GM23248 (cell line): ENCODE measurements at regions not wholly inside any gene's neighbourhood (a gene's known extent, or its start where the extent isn't known, plus 50 kb on each side); places are given as distances from the start of the nearest gene placed in this dataset.

ENCODE experiments used
- DNase-seq: peaks from one replicate; pipeline ENCODE4 v3.0.0-alpha.2; 2015
- H2AFZ ChIP-seq: fragments of 200-600 bp; sonication (generic); 2 replicates; pipeline ENCODE4 v1.6.1; 2016; ENCODE audit warnings: antibody characterized with exemption
- H3F3A ChIP-seq: fragments of 200-600 bp; sonication (generic); 2 replicates; pipeline ENCODE4 v1.6.1; 2016; ENCODE audit warnings: mild to moderate bottlenecking, antibody characterized with exemption, mixed run types; ENCODE audit not compliant: insufficient read depth
- H3K27ac ChIP-seq: fragments of 200-600 bp; sonication (generic); 2 replicates; pipeline ENCODE4 v1.5.1; 2016; ENCODE audit warnings: mild to moderate bottlenecking
- H3K27me3 ChIP-seq: fragments of 200-600 bp; sonication (generic); replicated peaks from 2 replicates; pipeline ENCODE4 v1.6.1; 2016; ENCODE audit warnings: mild to moderate bottlenecking; ENCODE audit not compliant: insufficient read depth
- H3K36me3 ChIP-seq: fragments of 200-600 bp; sonication (generic); 2 replicates; pipeline ENCODE4 v1.6.1; 2016; ENCODE audit warnings: low read depth, mild to moderate bottlenecking
- H3K4me1 ChIP-seq: fragments of 200-600 bp; sonication (generic); 2 replicates; pipeline ENCODE4 v1.6.1; 2016; ENCODE audit warnings: mild to moderate bottlenecking; ENCODE audit not compliant: insufficient read depth
- H3K4me2 ChIP-seq: fragments of 200-600 bp; sonication (generic); one replicate; pipeline ENCODE4 v1.6.1; 2016; ENCODE audit warnings: mild to moderate bottlenecking; ENCODE audit not compliant: unreplicated experiment
- H3K4me3 ChIP-seq: fragments of 200-600 bp; sonication (generic); 2 replicates; pipeline ENCODE4 v1.5.1; 2016; ENCODE audit warnings: mild to moderate bottlenecking
- H3K79me2 ChIP-seq: fragments of 200-600 bp; sonication (generic); 2 replicates; pipeline ENCODE4 v1.6.1; 2016; ENCODE audit warnings: mild to moderate bottlenecking; ENCODE audit not compliant: insufficient read depth
- H3K9ac ChIP-seq: fragments of 200-600 bp; sonication (generic); 2 replicates; pipeline ENCODE4 v1.6.1; 2016; ENCODE audit warnings: mild to moderate bottlenecking
- H3K9me2 ChIP-seq: fragments of 200-600 bp; sonication (generic); 2 replicates; pipeline ENCODE4 v1.6.1; 2016; ENCODE audit warnings: mixed run types, mild to moderate bottlenecking, moderate library complexity; ENCODE audit not compliant: insufficient read depth
- H3K9me3 ChIP-seq: fragments of 200-600 bp; sonication (generic); one replicate; pipeline ENCODE4 v1.6.1; 2017; ENCODE audit warnings: low read depth
- H4K20me1 ChIP-seq: fragments of 200-600 bp; sonication (generic); 2 replicates; pipeline ENCODE4 v1.6.0; 2016; ENCODE audit not compliant: insufficient read depth
- EZH2 ChIP-seq: fragments of 200-600 bp; sonication (generic); IDR thresholded peaks from 2 replicates; pipeline ENCODE4 v1.6.1; 2018; ENCODE audit warnings: antibody characterized with exemption, mild to moderate bottlenecking; ENCODE audit not compliant: insufficient read depth, poor library complexity, severe bottlenecking
- EZH2phosphoT487 ChIP-seq: fragments of 200-600 bp; sonication (generic); IDR thresholded peaks from 2 replicates; pipeline ENCODE4 v1.6.1; 2018; ENCODE audit warnings: antibody characterized with exemption, moderate library complexity, mild to moderate bottlenecking, low read depth; ENCODE audit not compliant: insufficient read depth
- WGBS, 2 experiments: methylation state at CpG; one replicate each; pipeline ENCODE4 v1.1.6; 2015 to 2017; ENCODE audit warnings: low lambda C conversion rate in 2 of 2, low coverage in 1 of 2; ENCODE audit errors: missing lambda C conversion rate in 2 of 2; 5-methylcytosine and 5-hydroxymethylcytosine counted together
- in situ Hi-C: fragments of 300-500 bp; cut with MboI; formaldehyde crosslinking; loops from 2 replicates; pipeline ENCODE4 v1.15.0; 2020

- H3K36me3 ChIP-seq: no peaks in the 10 kb centered on the region
- no peaks in the 10 kb centered on the region for H3F3A ChIP-seq
- no peak overlapping the region for H3K27ac ChIP-seq
- no peaks in the 10 kb centered on the region for H3K9me2 ChIP-seq
- no peaks in the 10 kb centered on the region for H3K9me3 ChIP-seq
- DNase-seq: no peak
- no peaks in the 10 kb centered on the region for H4K20me1 ChIP-seq
- H3K9ac ChIP-seq: no peak overlapping the region
- H3K27me3 ChIP-seq: no peaks in the 10 kb centered on the region
- H3K4me2 ChIP-seq: no peak overlapping the region
- no peaks in the 10 kb centered on the region for H3K79me2 ChIP-seq
- TF ChIP-seq EZH2 (no peak), EZH2phosphoT487 (no peak)
- no peak overlapping the region for H3K4me3 ChIP-seq
- WGBS, 2 experiments: 80 to 82% methylated on average over 7 of the region's 7 CpGs
- no peak overlapping the region for H2AFZ ChIP-seq
- 0 out of 2 replicates have a peak, but pooled peaks cover 2% of the 10 kb centered on the region for H3K4me1 ChIP-seq
- in situ Hi-C loops: no loop called here
Measured at GRCh38 chr2:67277450-67277849, 119.7 kb upstream of the ETAA1 start.

GRCh38 chr2:67281101-67281500, 116.0 kb upstream of the ETAA1 start:
- Histone ChIP-seq H3K27ac (no peak overlapping the region), H3K79me2 (no peaks in the 10 kb centered on the region), H3K4me2 (no peak overlapping the region), H3K4me1 (0 out of 2 replicates have a peak, but pooled peaks cover 4% of the 10 kb centered on the region), H3K9me2 (no peaks in the 10 kb centered on the region; the same call in 1 of the 2 replicates), H3K27me3 (no peaks in the 10 kb centered on the region), H3K9me3 (no peaks in the 10 kb centered on the region), H3K36me3 (no peaks in the 10 kb centered on the region), H3K4me3 (no peak overlapping the region), H3F3A (no peaks in the 10 kb centered on the region), H2AFZ (no peak overlapping the region), H3K9ac (no peak overlapping the region), H4K20me1 (no peaks in the 10 kb centered on the region)
- TF ChIP-seq EZH2 (no peak), EZH2phosphoT487 (no peak)
- in situ Hi-C loops: no loop called here
- no peak for DNase-seq
- WGBS, 2 experiments: 49 to 55% methylated on average over 2 of the region's 2 CpGs

GRCh38 chr2:67283641-67284040, 113.5 kb upstream of the ETAA1 start:
- DNase-seq: no peak
- in situ Hi-C loops: no loop called here

GRCh38 chr2:67286981-67287759, 110.0 kb upstream of the ETAA1 start:
- Histone ChIP-seq H3K9me2 (no peaks in the 10 kb centered on the region; the same call in 1 of the 2 replicates), H3K9me3 (no peaks in the 10 kb centered on the region), H2AFZ (no peak overlapping the region), H3K4me1 (peaks cover 27% of the 10 kb centered on the region), H3K27ac (no peak overlapping the region), H3K79me2 (no peaks in the 10 kb centered on the region), H3K4me3 (no peak overlapping the region), H3K4me2 (no peak overlapping the region), H3K36me3 (no peaks in the 10 kb centered on the region), H3F3A (peaks cover 27% of the 10 kb centered on the region), H3K27me3 (no peaks in the 10 kb centered on the region), H4K20me1 (no peaks in the 10 kb centered on the region), H3K9ac (no peak overlapping the region)
- DNase-seq: no peak
- no peak for TF ChIP-seq EZH2
- no peak for TF ChIP-seq EZH2phosphoT487
- in situ Hi-C loops: no loop called here
- 92 to 95% methylated on average over 2 of the region's 2 CpGs for whole genome bisulfite sequencing, 2 experiments

More at GRCh38 chr2:67283641-67284040, 113.5 kb upstream of the ETAA1 start:
- H3K27ac ChIP-seq: no peak overlapping the region
- no peak overlapping the region for H3K4me2 ChIP-seq
- H3K9me2 ChIP-seq: no peaks in the 10 kb centered on the region; the same call in 1 of the 2 replicates
- H3K36me3 ChIP-seq: no peaks in the 10 kb centered on the region
- no peaks in the 10 kb centered on the region for H4K20me1 ChIP-seq
- no peak overlapping the region for H2AFZ ChIP-seq
- H3K79me2 ChIP-seq: no peaks in the 10 kb centered on the region
- H3K9me3 ChIP-seq: no peaks in the 10 kb centered on the region
- H3K4me1 ChIP-seq: 0 out of 2 replicates have a peak, but pooled peaks cover 4% of the 10 kb centered on the region
- H3K27me3 ChIP-seq: no peaks in the 10 kb centered on the region
- TF ChIP-seq EZH2phosphoT487 (no peak), EZH2 (no peak)
- peaks cover 3% of the 10 kb centered on the region; the same call in 1 of the 2 replicates for H3F3A ChIP-seq
- no peak overlapping the region for H3K4me3 ChIP-seq
- no peak overlapping the region for H3K9ac ChIP-seq
